HG03439 (cell line): ENCODE measurements at regions not wholly inside any gene's neighbourhood (a gene's known extent, or its start where the extent isn't known, plus 50 kb on each side); places are given as distances from the start of the nearest gene placed in this dataset.
"Not testable (repeated sequence)": the region's sequence is repeated elsewhere in the genome, so short reads cannot be mapped to it uniquely, and the experiment has no call there.

Experiments used
- ATAC-seq: cut with Tn5 transposase; IDR thresholded peaks from one replicate; pipeline ENCODE4 v1.9.1; 2021; ENCODE audit warnings: mild to moderate bottlenecking, moderate library complexity; ENCODE audit not compliant: unreplicated experiment

- peak; percentile 99 for ATAC-seq
Observed at GRCh38 chr1:80639777-80640533, 1160.8 kb upstream of the ADGRL2 start.

GRCh38 chr1:80633947-80634706 lies 1166.6 kb upstream of the ADGRL2 start:
- no peak for ATAC-seq

- ATAC-seq: no peak
Observed at GRCh38 chr1:80632284-80632683, 1168.5 kb upstream of the ADGRL2 start.

- no peak for ATAC-seq
Observed at GRCh38 chr1:80629304-80629837, 1171.4 kb upstream of the ADGRL2 start.

- no peak for ATAC-seq
Observed at GRCh38 chr1:80624682-80625081, 1176.1 kb upstream of the ADGRL2 start.

GRCh38 chr1:80607064-80607463 lies 1193.7 kb upstream of the ADGRL2 start:
- no peak for ATAC-seq

GRCh38 chr1:80594013-80594412 lies 1206.7 kb upstream of the ADGRL2 start:
- no peak for ATAC-seq

GRCh38 chr1:80593197-80593596 lies 1207.5 kb upstream of the ADGRL2 start:
- ATAC-seq: no peak

GRCh38 chr1:80582980-80583379 lies 1217.8 kb upstream of the ADGRL2 start:
- ATAC-seq: no peak

- no peak for ATAC-seq
Observed at GRCh38 chr1:80579055-80579454, 1221.7 kb upstream of the ADGRL2 start.

- ATAC-seq: no peak
Observed at GRCh38 chr1:80566867-80567266, 1233.9 kb upstream of the ADGRL2 start.

- no peak for ATAC-seq
Observed at GRCh38 chr1:80566123-80566522, 1234.6 kb upstream of the ADGRL2 start.

- ATAC-seq: no peak
Observed at GRCh38 chr1:80565406-80565805, 1235.3 kb upstream of the ADGRL2 start.

- ATAC-seq: no peak
Observed at GRCh38 chr1:80542231-80542630, 1258.5 kb upstream of the ADGRL2 start.

GRCh38 chr1:80540596-80540995 lies 1260.1 kb upstream of the ADGRL2 start:
- no peak for ATAC-seq

- ATAC-seq: no peak
Observed at GRCh38 chr1:80540149-80540548, 1260.6 kb upstream of the ADGRL2 start.

- ATAC-seq: not testable (repeated sequence)
Observed at GRCh38 chr1:80539298-80539697, 1261.4 kb upstream of the ADGRL2 start.

- no peak for ATAC-seq
Observed at GRCh38 chr1:80536461-80536860, 1264.3 kb upstream of the ADGRL2 start.

GRCh38 chr1:80535466-80535865 lies 1265.3 kb upstream of the ADGRL2 start:
- no peak for ATAC-seq

GRCh38 chr1:80534606-80535360 lies 1266.0 kb upstream of the ADGRL2 start:
- ATAC-seq: no peak

- no peak for ATAC-seq
Observed at GRCh38 chr1:80533775-80534334, 1266.9 kb upstream of the ADGRL2 start.
